ENCODE measurements at regions not wholly inside any gene's neighbourhood (a gene's known extent, or its start where the extent isn't known, plus 50 kb on each side); places are given as distances from the start of the nearest gene placed in this dataset.

- Histone ChIP-seq H3K9me3 (no peaks in the 10 kb centered on the region), H3K4me3 (no peak overlapping the region), H3K27ac (no peak overlapping the region), H3K27me3 (no peaks in the 10 kb centered on the region), H3K4me1 (no peaks in the 10 kb centered on the region), H3K36me3 (no peaks in the 10 kb centered on the region)
- DNase-seq = no peak
- intact Hi-C loops (cut with DNase I) = no loop called here
- no peak for TF ChIP-seq CTCF (IDR thresholded peaks at IDR 0.05)
- ATAC-seq = no peak
Measured at GRCh38 chr20:11976966-11977365, 59.3 kb downstream of the BTBD3 start.

- no peaks in the 10 kb centered on the region for H3K36me3 ChIP-seq
- no peaks in the 10 kb centered on the region for H3K9me3 ChIP-seq
- intact Hi-C loops (cut with DNase I) = no loop called here
- DNase-seq = no peak
- TF ChIP-seq CTCF (IDR thresholded peaks at IDR 0.05) = no peak
- no peaks in the 10 kb centered on the region for H3K27me3 ChIP-seq
- no peak overlapping the region for H3K27ac ChIP-seq
- ATAC-seq = no peak
- no peak overlapping the region for H3K4me3 ChIP-seq
- H3K4me1 ChIP-seq = no peaks in the 10 kb centered on the region
Measured at GRCh38 chr20:11978496-11978895, 60.8 kb downstream of the BTBD3 start.

GRCh38 chr20:11979306-11979990 lies 61.8 kb downstream of the BTBD3 start:
- ATAC-seq (no peak), DNase-seq (no peak)
- Histone ChIP-seq H3K9me3 (no peaks in the 10 kb centered on the region), H3K27me3 (no peaks in the 10 kb centered on the region), H3K4me1 (no peaks in the 10 kb centered on the region), H3K36me3 (no peaks in the 10 kb centered on the region), H3K27ac (no peak overlapping the region), H3K4me3 (no peak overlapping the region)
- intact Hi-C loops (cut with DNase I) = no loop called here
- TF ChIP-seq CTCF (IDR thresholded peaks at IDR 0.05) = no peak

- ATAC-seq (no peak), DNase-seq (no peak)
- H3K36me3 ChIP-seq = no peaks in the 10 kb centered on the region
- H3K9me3 ChIP-seq = no peaks in the 10 kb centered on the region
- TF ChIP-seq CTCF (IDR thresholded peaks at IDR 0.05) = no peak
- intact Hi-C loops (cut with DNase I) = no loop called here
- H3K27ac ChIP-seq = no peak overlapping the region
- H3K4me3 ChIP-seq = no peak overlapping the region
- H3K27me3 ChIP-seq = no peaks in the 10 kb centered on the region
- no peaks in the 10 kb centered on the region for H3K4me1 ChIP-seq
Measured at GRCh38 chr20:11980263-11980662, 62.6 kb downstream of the BTBD3 start.

- Histone ChIP-seq H3K4me3 (no peak overlapping the region), H3K27ac (no peak overlapping the region), H3K9me3 (no peaks in the 10 kb centered on the region), H3K36me3 (no peaks in the 10 kb centered on the region), H3K4me1 (no peaks in the 10 kb centered on the region), H3K27me3 (no peaks in the 10 kb centered on the region)
- TF ChIP-seq CTCF (IDR thresholded peaks at IDR 0.05) = no peak
- ATAC-seq = no peak
- intact Hi-C loops (cut with DNase I) = no loop called here
- DNase-seq = no peak
Measured at GRCh38 chr20:11981366-11981947, 63.8 kb downstream of the BTBD3 start.
